GM12878 (cell line): ENCODE measurements at regions not wholly inside any gene's neighbourhood (a gene's known extent, or its start where the extent isn't known, plus 50 kb on each side); places are given as distances from the start of the nearest gene placed in this dataset.

Source experiments
- ATF3 ChIP-seq: IDR thresholded peaks from 2 replicates; pipeline ENCODE4 v1.6.1; 2011; ENCODE audit warnings: low read depth, mild to moderate bottlenecking, low read length, moderate library complexity, borderline replicate concordance; ENCODE audit errors: extremely low read depth
- MYC ChIP-seq: IDR thresholded peaks from 2 replicates; pipeline ENCODE4 v1.6.1; 2011; ENCODE audit warnings: mild to moderate bottlenecking, low read length, moderate library complexity, inconsistent platforms; ENCODE audit not compliant: insufficient read depth, insufficient replicate concordance, insufficient read length, severe bottlenecking
- POLR2A ChIP-seq: IDR thresholded peaks from 2 replicates; pipeline ENCODE4 v1.6.1; 2011; ENCODE audit warnings: low read depth, mild to moderate bottlenecking, low read length
- STAT3 ChIP-seq: IDR thresholded peaks from 2 replicates; pipeline ENCODE4 v1.6.1; 2011; ENCODE audit warnings: low read depth, low read length, improper control_type of control experiment
- TARDBP ChIP-seq: IDR thresholded peaks from 2 replicates; pipeline ENCODE4 v1.6.1; 2016; ENCODE audit warnings: borderline replicate concordance
- USF2 ChIP-seq: IDR thresholded peaks from 2 replicates; pipeline ENCODE4 v1.6.1; 2011; ENCODE audit warnings: low read depth, low read length, improper control_type of control experiment, borderline replicate concordance
- TF ChIP-seq, protein P1 (sequence below), 3 experiments: IDR thresholded peaks in 2 of 3; conservative IDR thresholded peaks in 1 of 3; 2 replicates each; pipeline ENCODE4 v1.5.1; 2011; ENCODE audit warnings: low read depth in 3 of 3, low read length in 3 of 3, mild to moderate bottlenecking in 3 of 3, control low read depth in 2 of 3, moderate library complexity in 2 of 3, inconsistent platforms in 1 of 3, mixed read lengths in 1 of 3; ENCODE audit not compliant: control insufficient read depth in 2 of 3, insufficient read depth in 1 of 3; ENCODE audit errors: extremely low read depth in 1 of 3

DNA sequence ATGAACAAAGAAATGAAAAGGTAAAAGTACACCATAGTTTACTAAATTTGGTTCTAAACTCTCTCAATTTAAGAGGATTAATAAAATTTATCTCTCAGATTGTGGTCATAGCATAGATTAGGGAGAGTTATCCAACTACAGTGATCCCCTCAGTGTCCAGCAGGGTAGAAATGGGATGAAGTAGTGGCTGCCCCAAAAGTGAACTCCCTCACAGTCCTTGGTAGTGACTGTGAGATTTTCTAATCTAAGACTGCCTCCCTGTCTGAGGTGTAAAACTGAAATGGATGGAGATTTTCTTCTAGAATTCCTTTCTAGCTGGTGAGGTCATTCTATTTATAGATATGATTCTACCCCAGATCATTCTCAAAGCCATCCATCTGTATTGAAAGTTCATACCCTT is 455.5 kb downstream of the ACTL7B start:
- no peak for TF ChIP-seq STAT3
- TF ChIP-seq MYC = no peak
- no peak for TF ChIP-seq USF2
- TF ChIP-seq, protein P1, sequence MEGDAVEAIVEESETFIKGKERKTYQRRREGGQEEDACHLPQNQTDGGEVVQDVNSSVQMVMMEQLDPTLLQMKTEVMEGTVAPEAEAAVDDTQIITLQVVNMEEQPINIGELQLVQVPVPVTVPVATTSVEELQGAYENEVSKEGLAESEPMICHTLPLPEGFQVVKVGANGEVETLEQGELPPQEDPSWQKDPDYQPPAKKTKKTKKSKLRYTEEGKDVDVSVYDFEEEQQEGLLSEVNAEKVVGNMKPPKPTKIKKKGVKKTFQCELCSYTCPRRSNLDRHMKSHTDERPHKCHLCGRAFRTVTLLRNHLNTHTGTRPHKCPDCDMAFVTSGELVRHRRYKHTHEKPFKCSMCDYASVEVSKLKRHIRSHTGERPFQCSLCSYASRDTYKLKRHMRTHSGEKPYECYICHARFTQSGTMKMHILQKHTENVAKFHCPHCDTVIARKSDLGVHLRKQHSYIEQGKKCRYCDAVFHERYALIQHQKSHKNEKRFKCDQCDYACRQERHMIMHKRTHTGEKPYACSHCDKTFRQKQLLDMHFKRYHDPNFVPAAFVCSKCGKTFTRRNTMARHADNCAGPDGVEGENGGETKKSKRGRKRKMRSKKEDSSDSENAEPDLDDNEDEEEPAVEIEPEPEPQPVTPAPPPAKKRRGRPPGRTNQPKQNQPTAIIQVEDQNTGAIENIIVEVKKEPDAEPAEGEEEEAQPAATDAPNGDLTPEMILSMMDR (IDR thresholded peaks at IDR 0.05 in 2 of 3, conservative IDR thresholded peaks at IDR 0.05 in 1 of 3; ENCODE audit: control insufficient read depth in 2 of 3, extremely low read depth in 1 of 3, insufficient read depth in 1 of 3, low read depth in 3 of 3, low read length in 3 of 3) = no peak
- TF ChIP-seq ATF3 = no peak
- no peak for TF ChIP-seq TARDBP
- TF ChIP-seq POLR2A = no peak
